H1 (cell line): ENCODE measurements at regions not wholly inside any gene's neighbourhood (a gene's known extent, or its start where the extent isn't known, plus 50 kb on each side); places are given as distances from the start of the nearest gene placed in this dataset.

ENCODE experiments used
- BACH1 ChIP-seq: IDR thresholded peaks from 2 replicates; pipeline ENCODE4 v1.6.1; 2012; ENCODE audit warnings: low read length, improper control_type of control experiment
- CBX5 ChIP-seq: fragments of 300-800, 300-1000 bp; sonication (generic); IDR thresholded peaks from 2 replicates; pipeline ENCODE4 v1.7.1; 2016; ENCODE audit warnings: antibody characterized with exemption, low read length, low read depth
- TF ChIP-seq, protein P1 (sequence below): IDR thresholded peaks from 2 replicates; pipeline ENCODE4 v1.6.1; 2012; ENCODE audit warnings: low read length, inconsistent platforms

DNA sequence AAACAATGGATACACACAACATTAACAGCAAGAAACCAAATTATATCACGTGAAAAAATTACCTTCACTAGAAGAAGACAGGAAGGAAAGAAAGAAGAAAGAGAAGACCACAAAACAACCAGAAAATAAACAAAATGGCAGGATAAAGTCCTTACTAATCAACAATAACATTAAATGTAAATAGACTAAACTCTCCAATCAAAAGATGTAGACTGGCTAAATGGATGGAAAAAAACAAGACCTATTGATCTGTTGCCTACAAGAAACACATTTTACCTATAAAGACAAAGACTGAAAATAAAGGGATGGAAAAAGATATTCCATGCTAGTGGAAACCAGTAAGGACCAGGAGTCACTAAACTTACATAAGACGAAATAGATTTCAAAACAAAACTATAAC is 167.0 kb upstream of the ZC3H15 start (continued):
- TF ChIP-seq, protein P1, sequence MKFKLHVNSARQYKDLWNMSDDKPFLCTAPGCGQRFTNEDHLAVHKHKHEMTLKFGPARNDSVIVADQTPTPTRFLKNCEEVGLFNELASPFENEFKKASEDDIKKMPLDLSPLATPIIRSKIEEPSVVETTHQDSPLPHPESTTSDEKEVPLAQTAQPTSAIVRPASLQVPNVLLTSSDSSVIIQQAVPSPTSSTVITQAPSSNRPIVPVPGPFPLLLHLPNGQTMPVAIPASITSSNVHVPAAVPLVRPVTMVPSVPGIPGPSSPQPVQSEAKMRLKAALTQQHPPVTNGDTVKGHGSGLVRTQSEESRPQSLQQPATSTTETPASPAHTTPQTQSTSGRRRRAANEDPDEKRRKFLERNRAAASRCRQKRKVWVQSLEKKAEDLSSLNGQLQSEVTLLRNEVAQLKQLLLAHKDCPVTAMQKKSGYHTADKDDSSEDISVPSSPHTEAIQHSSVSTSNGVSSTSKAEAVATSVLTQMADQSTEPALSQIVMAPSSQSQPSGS: no peak
- TF ChIP-seq CBX5: no peak
- TF ChIP-seq BACH1: no peak
